H7 (cell line): ENCODE measurements at regions not wholly inside any gene's neighbourhood (a gene's known extent, or its start where the extent isn't known, plus 50 kb on each side); places are given as distances from the start of the nearest gene placed in this dataset.

Experiments
- DNase-seq: peaks from one replicate; pipeline ENCODE4 v3.0.0; 2012
- H3K27me3 ChIP-seq: 2 replicates; pipeline ENCODE4 v1.6.0; 2011; ENCODE audit warnings: mild to moderate bottlenecking, low read length; ENCODE audit not compliant: control insufficient read depth, insufficient read depth
- H3K36me3 ChIP-seq: replicated peaks from 2 replicates; pipeline ENCODE4 v1.5.1; 2011; ENCODE audit warnings: low read length; ENCODE audit not compliant: control insufficient read depth, insufficient read depth
- H3K4me3 ChIP-seq: 2 replicates; pipeline ENCODE4 v1.5.1; 2011; ENCODE audit warnings: low read depth, mild to moderate bottlenecking, control low read depth, low read length, moderate library complexity; ENCODE audit not compliant: insufficient read depth

- no peak for DNase-seq
Measured at GRCh38 chr2:15881676-15882075, 58.7 kb upstream of the MYCN start.

DNA sequence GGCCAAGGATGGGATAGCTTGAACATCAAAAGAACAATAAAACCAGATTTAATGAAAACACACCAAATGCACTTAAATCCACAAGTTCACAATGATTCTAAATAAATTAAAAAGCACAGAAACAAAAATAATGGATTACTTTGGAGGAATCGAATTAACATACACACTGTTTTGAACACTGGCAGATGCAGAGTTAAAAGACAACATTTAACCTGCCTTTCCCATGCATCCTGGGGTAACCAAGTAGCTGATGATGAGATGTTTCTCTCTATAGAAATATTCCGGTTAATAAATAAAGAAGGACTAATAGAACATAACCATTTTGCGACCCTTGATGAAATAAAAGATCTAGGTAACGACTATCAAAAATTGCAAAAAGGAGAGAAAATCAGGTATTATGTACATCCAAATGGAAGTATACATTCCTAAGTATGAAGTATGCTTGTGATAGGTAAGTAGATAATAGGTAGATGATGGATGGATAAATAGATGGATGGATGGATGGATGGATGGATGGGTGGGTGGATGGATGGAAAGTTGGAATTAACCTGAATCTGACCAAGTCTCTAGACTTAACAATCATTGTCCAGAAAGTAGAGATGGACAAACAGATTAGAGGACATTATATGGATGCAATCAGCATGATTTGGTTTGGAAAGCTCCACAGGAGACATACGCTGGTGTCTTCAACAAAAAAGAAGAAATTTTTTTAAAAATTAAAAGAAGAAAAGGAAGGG lies 57.4 kb upstream of the MYCN start:
- Histone ChIP-seq H3K4me3 (no peak overlapping the region), H3K27me3 (no peaks in the 10 kb centered on the region), H3K36me3 (no peaks in the 10 kb centered on the region)
- DNase-seq, result no peak

More at GRCh38 chr2:15881676-15882075, 58.7 kb upstream of the MYCN start:
- Histone ChIP-seq H3K4me3 (no peak overlapping the region), H3K27me3 (no peaks in the 10 kb centered on the region), H3K36me3 (no peaks in the 10 kb centered on the region)

- no peaks in the 10 kb centered on the region for H3K36me3 ChIP-seq
- DNase-seq, result no peak
- H3K4me3 ChIP-seq, result no peak overlapping the region
- no peaks in the 10 kb centered on the region for H3K27me3 ChIP-seq
Measured at GRCh38 chr2:15883684-15884083, 56.7 kb upstream of the MYCN start.

- Histone ChIP-seq H3K27me3 (no peaks in the 10 kb centered on the region), H3K4me3 (no peak overlapping the region), H3K36me3 (no peaks in the 10 kb centered on the region)
- DNase-seq, result no peak
Measured at GRCh38 chr2:15884790-15885189, 55.6 kb upstream of the MYCN start.

DNA sequence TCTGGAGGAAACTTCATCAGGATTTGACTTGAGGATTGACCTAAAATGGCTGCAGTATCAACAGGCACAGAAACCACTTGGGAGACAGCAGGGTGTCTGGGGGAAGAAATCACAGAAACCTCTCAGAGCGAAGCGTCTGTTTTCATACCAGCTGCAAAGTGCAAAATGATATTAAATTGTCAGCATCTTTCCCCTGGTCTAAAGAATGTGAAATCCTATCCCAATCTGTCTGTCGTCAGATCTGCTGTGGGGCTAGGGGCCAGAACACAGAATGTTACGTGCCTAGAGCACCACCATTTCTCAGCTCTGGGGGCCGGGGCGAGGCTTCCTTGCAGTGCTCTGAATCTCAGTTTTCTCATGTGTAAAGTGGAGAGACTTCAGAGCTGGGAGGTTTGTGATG lies 54.1 kb upstream of the MYCN start:
- H3K4me3 ChIP-seq, result no peak overlapping the region
- no peak for DNase-seq
- H3K27me3 ChIP-seq, result no peaks in the 10 kb centered on the region
- H3K36me3 ChIP-seq, result no peaks in the 10 kb centered on the region

GRCh38 chr2:15889442-15890123 lies 50.8 kb upstream of the MYCN start:
- Histone ChIP-seq H3K27me3 (no peaks in the 10 kb centered on the region), H3K36me3 (no peaks in the 10 kb centered on the region), H3K4me3 (no peak overlapping the region)
- no peak for DNase-seq

- Histone ChIP-seq H3K27me3 (no peaks in the 10 kb centered on the region), H3K36me3 (no peaks in the 10 kb centered on the region), H3K4me3 (no peak overlapping the region)
- no peak for DNase-seq
Measured at GRCh38 chr2:15890124-15890754, 50.1 kb upstream of the MYCN start.
